SU-DHL-6 (cell line): ENCODE measurements at regions not wholly inside any gene's neighbourhood (a gene's known extent, or its start where the extent isn't known, plus 50 kb on each side); places are given as distances from the start of the nearest gene placed in this dataset.

Source experiments
- CTCF ChIP-seq: fragments of 200-600 bp; sonication (generic); IDR thresholded peaks from one replicate; pipeline ENCODE4 v1.5.1; 2017; ENCODE audit warnings: antibody characterized with exemption, mild to moderate bottlenecking, low read length, moderate library complexity; ENCODE audit not compliant: insufficient read depth, poor library complexity, severe bottlenecking
- EZH2phosphoT487 ChIP-seq: fragments of 200-600 bp; sonication (generic), shearing (Covaris generic); conservative IDR thresholded peaks from 2 replicates; pipeline ENCODE4 v1.6.1; 2018; ENCODE audit warnings: mild to moderate bottlenecking, antibody characterized with exemption, low read length, moderate library complexity, mixed read lengths

GRCh38 chr21:41630249-41630648, 122.3 kb upstream of the TMPRSS2 start:
- TF ChIP-seq CTCF (no peak), EZH2phosphoT487 (no peak)
